T-cell (primary cell): ENCODE measurements at regions not wholly inside any gene's neighbourhood (a gene's known extent, or its start where the extent isn't known, plus 50 kb on each side); places are given as distances from the start of the nearest gene placed in this dataset.
"Not testable (repeated sequence)": the region's sequence is repeated elsewhere in the genome, so short reads cannot be mapped to it uniquely, and the experiment has no call there.

ENCODE experiments used
- ATAC-seq, 4 experiments: fragments of 200-7000 bp in 3 of 4; fragments of 150-1000 bp in 1 of 4; cut with Tn5 transposase; replicated peaks in 1 of 4; 1 replicate in 3 of 4; 2 replicates in 1 of 4; pipeline ENCODE4 v1.10.0; 2021; ENCODE audit warnings: moderate library complexity in 3 of 4, mild to moderate bottlenecking in 2 of 4, moderate number of reproducible peaks in 1 of 4
- CTCF ChIA-PET, 2 donors: fragments of 300-600 bp; sonication (Branson Sonifier 250); formaldehyde crosslinking; loops; one replicate each; lab custom pipeline; 2022; ENCODE audit warnings: antibody characterized with exemption in 2 of 2; lab: Charles Lee
- POLR2A ChIA-PET, 2 donors: fragments of 300-600 bp; sonication (Branson Sonifier 250); formaldehyde crosslinking; loops; one replicate each; lab custom pipeline; 2022; ENCODE audit warnings: antibody characterized with exemption in 2 of 2; lab: Charles Lee
- DNase-seq, 35 experiments: peaks; one replicate each; pipeline versions ENCODE4 v3.0.0 to v3.0.0-alpha.2; 2013 to 2023
- H3K27ac ChIP-seq: one replicate; pipeline ENCODE4 v1.5.1; 2013; ENCODE audit warnings: low read length
- H3K27me3 ChIP-seq, 2 experiments: replicated peaks in 1 of 2; 1 replicate in 1 of 2; 2 replicates in 1 of 2; pipeline versions ENCODE4 v1.6.1 to v1.7.0; 2013; ENCODE audit warnings: low read length in 1 of 2, mixed read lengths in 1 of 2; ENCODE audit not compliant: control insufficient read depth in 2 of 2, insufficient read depth in 2 of 2; ENCODE audit errors: extremely low read depth in 1 of 2
- H3K36me3 ChIP-seq, 2 donors: 1 replicate in 1 of 2; 2 replicates in 1 of 2; pipeline versions ENCODE4 v1.6.1 to v1.7.0; 2013; ENCODE audit warnings: low read length in 1 of 2; ENCODE audit not compliant: control insufficient read depth in 2 of 2, insufficient read depth in 1 of 2; ENCODE audit errors: extremely low read depth in 1 of 2
- H3K4me1 ChIP-seq, 2 experiments: 1 replicate in 1 of 2; 2 replicates in 1 of 2; pipeline versions ENCODE4 v1.6.1 to v1.7.0; 2013; ENCODE audit warnings: low read length in 2 of 2, mixed read lengths in 1 of 2; ENCODE audit not compliant: insufficient read depth in 2 of 2, control insufficient read depth in 1 of 2; ENCODE audit errors: extremely low read depth in 1 of 2
- H3K4me3 ChIP-seq, 2 donors: 1 replicate in 1 of 2; 2 replicates in 1 of 2; pipeline versions ENCODE4 v1.5.1 to v1.7.0; 2013; ENCODE audit warnings: mild to moderate bottlenecking in 2 of 2, low read length in 1 of 2, moderate library complexity in 1 of 2; ENCODE audit not compliant: control insufficient read depth in 1 of 2; ENCODE audit errors: extremely low read depth in 1 of 2
- H3K9me3 ChIP-seq: 2 replicates; pipeline ENCODE4 v1.7.0; 2013
- H3K27ac Mint-ChIP-seq, 2 donors: one replicate each; pipeline ENCODE4 v1.8.0; 2020 to 2021; ENCODE audit warnings: mild to moderate bottlenecking in 2 of 2, mixed read lengths in 2 of 2
- H3K27me3 Mint-ChIP-seq, 2 donors: one replicate each; pipeline ENCODE4 v1.8.0; 2021 to 2022; ENCODE audit warnings: mixed read lengths in 2 of 2
- H3K36me3 Mint-ChIP-seq: one replicate; pipeline ENCODE4 v1.8.0; 2021; ENCODE audit warnings: mixed read lengths
- H3K4me1 Mint-ChIP-seq, 3 donors: one replicate each; pipeline ENCODE4 v1.8.0; 2020 to 2022; ENCODE audit warnings: mixed read lengths in 3 of 3, mild to moderate bottlenecking in 1 of 3
- H3K4me3 Mint-ChIP-seq, 3 donors: one replicate each; pipeline ENCODE4 v1.8.0; 2020 to 2022; ENCODE audit warnings: mild to moderate bottlenecking in 3 of 3, mixed read lengths in 3 of 3, moderate library complexity in 3 of 3
- H3K9me3 Mint-ChIP-seq, 3 donors: one replicate each; pipeline ENCODE4 v1.8.0; 2020 to 2022; ENCODE audit warnings: mixed read lengths in 3 of 3
- WGBS: methylation state at CpG from one replicate; pipeline ENCODE4 v1.1.5; 2013; ENCODE audit warnings: missing lambda C conversion rate; ENCODE audit not compliant: insufficient coverage; 5-methylcytosine and 5-hydroxymethylcytosine counted together

DNA sequence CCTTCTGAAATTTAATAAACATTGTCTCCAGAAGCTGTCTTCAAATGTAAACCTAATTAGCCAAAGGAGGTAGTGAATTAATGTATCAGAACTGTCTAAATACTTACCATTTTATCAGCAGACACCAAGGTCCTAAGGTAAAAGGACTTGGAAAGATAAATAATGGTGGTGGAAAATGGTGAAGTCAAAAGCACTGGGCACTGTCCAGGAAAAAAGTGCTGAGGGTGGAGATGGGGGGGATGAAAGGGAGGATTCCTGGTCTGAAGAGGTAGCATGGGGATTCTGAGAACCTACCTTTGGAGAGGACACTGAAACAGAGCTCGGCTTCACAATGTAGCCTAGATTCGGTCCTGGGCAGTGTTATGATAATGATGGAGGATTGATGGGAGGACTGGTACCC is 149.0 kb upstream of the DPH6 start:
- Histone ChIP-seq H3K27ac (no peak overlapping the region), H3K4me3 (no peak overlapping the region), H3K9me3 (no peaks in the 10 kb centered on the region), H3K27me3 (no peaks in the 10 kb centered on the region), H3K4me1 (no peaks in the 10 kb centered on the region), H3K36me3 (no peaks in the 10 kb centered on the region)
- H3K4me1 Mint-ChIP-seq: no peaks in the 10 kb centered on the region
- no peak overlapping the region for H3K4me3 Mint-ChIP-seq
- ChIA-PET POLR2A (no interaction called here), CTCF (interaction anchor here in 1 of 2 donors (0.9 kb wide), 1 partner anchor 484 kb away, joined by 3 read pairs; no protein-coding TSS in a partner anchor)
- H3K9me3 Mint-ChIP-seq: no peaks in the 10 kb centered on the region
- ATAC-seq: no peak
- peaks cover 1 to 6% of the 10 kb centered on the region in 2 donors for H3K27me3 Mint-ChIP-seq
- no peak overlapping the region for H3K27ac Mint-ChIP-seq
- H3K36me3 Mint-ChIP-seq: no peaks in the 10 kb centered on the region
- DNase-seq: no peak
- 83% methylated on average over 2 of the region's 2 CpGs for WGBS

GRCh38 chr15:35696767-35697231 is 150.8 kb upstream of the DPH6 start:
- Histone ChIP-seq H3K4me3 (no peak overlapping the region), H3K9me3 (no peaks in the 10 kb centered on the region), H3K27ac (no peak overlapping the region), H3K27me3 (no peaks in the 10 kb centered on the region), H3K36me3 (no peaks in the 10 kb centered on the region), H3K4me1 (no peaks in the 10 kb centered on the region)
- CTCF ChIA-PET: interaction anchor here in 1 of 2 donors (1.1 kb wide), 1 partner anchor 180 kb away, joined by 4 read pairs; no protein-coding TSS in a partner anchor
- Mint-ChIP-seq H3K4me3 (no peak overlapping the region), H3K27ac (no peak overlapping the region), H3K36me3 (no peaks in the 10 kb centered on the region), H3K4me1 (no peaks in the 10 kb centered on the region), H3K27me3 (peaks cover 1 to 4% of the 10 kb centered on the region in 2 donors), H3K9me3 (no peaks in the 10 kb centered on the region)
- no peak for DNase-seq
- POLR2A ChIA-PET: no interaction called here
- WGBS: 83% methylated on average over 1 of the region's 5 CpGs
- no peak for ATAC-seq

GRCh38 chr15:35697549-35698299 is 151.8 kb upstream of the DPH6 start:
- no peaks in the 10 kb centered on the region for H3K4me1 ChIP-seq
- H3K36me3 Mint-ChIP-seq: no peaks in the 10 kb centered on the region
- no peak overlapping the region for H3K27ac ChIP-seq
- H3K27me3 ChIP-seq: no peaks in the 10 kb centered on the region
- ATAC-seq (no peak), DNase-seq (no peak)
- no peak overlapping the region for H3K4me3 ChIP-seq
- H3K27me3 Mint-ChIP-seq: peaks cover 1 to 4% of the 10 kb centered on the region in 2 donors
- WGBS: 38% methylated on average over 3 of the region's 8 CpGs
- H3K27ac Mint-ChIP-seq: no peak overlapping the region
- H3K9me3 Mint-ChIP-seq: no peaks in the 10 kb centered on the region
- no peaks in the 10 kb centered on the region for H3K4me1 Mint-ChIP-seq
- H3K36me3 ChIP-seq: no peaks in the 10 kb centered on the region
- CTCF ChIA-PET: interaction anchor here in 1 of 2 donors (1.1 kb wide), 1 partner anchor 181 kb away, joined by 4 read pairs; no protein-coding TSS in a partner anchor
- no peak overlapping the region for H3K4me3 Mint-ChIP-seq
- H3K9me3 ChIP-seq: no peaks in the 10 kb centered on the region
- POLR2A ChIA-PET: no interaction called here

DNA sequence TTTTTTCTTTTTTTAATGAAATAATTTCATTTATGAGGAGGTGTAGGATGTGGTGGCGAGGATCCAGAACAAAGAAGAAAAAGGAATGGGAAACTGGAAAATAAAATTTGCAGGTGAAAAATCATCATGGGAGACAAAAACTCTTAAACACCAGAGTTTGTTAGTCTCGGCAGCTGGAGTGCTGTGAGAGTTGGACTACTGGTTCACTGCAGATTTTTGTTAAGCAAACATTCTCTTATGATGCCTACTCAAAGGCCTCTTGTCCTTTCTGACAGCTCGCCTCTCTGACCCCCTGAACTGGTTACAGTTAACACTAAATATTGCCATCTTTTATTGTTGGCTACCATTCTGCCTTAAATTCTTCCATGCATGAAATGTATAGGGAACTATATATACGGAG is 152.4 kb upstream of the DPH6 start:
- POLR2A ChIA-PET: no interaction called here
- no peaks in the 10 kb centered on the region for H3K36me3 ChIP-seq
- H3K4me3 Mint-ChIP-seq: no peak overlapping the region

GRCh38 chr15:35698966-35699575 is 153.1 kb upstream of the DPH6 start:
- H3K36me3 Mint-ChIP-seq: no peaks in the 10 kb centered on the region
- Histone ChIP-seq H3K27me3 (no peaks in the 10 kb centered on the region), H3K27ac (no peak overlapping the region), H3K36me3 (no peaks in the 10 kb centered on the region), H3K9me3 (no peaks in the 10 kb centered on the region), H3K4me3 (no peak overlapping the region), H3K4me1 (no peaks in the 10 kb centered on the region)
- H3K9me3 Mint-ChIP-seq: no peaks in the 10 kb centered on the region
- no peak for DNase-seq
- ChIA-PET CTCF (no interaction called here), POLR2A (no interaction called here)
- H3K27ac Mint-ChIP-seq: no peak overlapping the region
- no peak overlapping the region for H3K4me3 Mint-ChIP-seq
- no CpG with 5 or more reads among the region's 2 CpGs for WGBS
- no peak for ATAC-seq
- H3K27me3 Mint-ChIP-seq: peaks cover 1 to 4% of the 10 kb centered on the region in 2 donors
- H3K4me1 Mint-ChIP-seq: no peaks in the 10 kb centered on the region

More for the DNA sequence above, 152.4 kb upstream of the DPH6 start:
- H3K36me3 Mint-ChIP-seq: no peaks in the 10 kb centered on the region
- H3K4me1 Mint-ChIP-seq: no peaks in the 10 kb centered on the region
- peaks cover 1 to 4% of the 10 kb centered on the region in 2 donors for H3K27me3 Mint-ChIP-seq
- no peak overlapping the region for H3K27ac ChIP-seq
- no peak overlapping the region for H3K4me3 ChIP-seq
- CTCF ChIA-PET: no interaction called here
- no peaks in the 10 kb centered on the region for H3K9me3 Mint-ChIP-seq
- H3K4me1 ChIP-seq: no peaks in the 10 kb centered on the region
- no peaks in the 10 kb centered on the region for H3K9me3 ChIP-seq
- no peak for DNase-seq
- WGBS: no CpG with 5 or more reads among the region's 4 CpGs
- H3K27me3 ChIP-seq: no peaks in the 10 kb centered on the region
- H3K27ac Mint-ChIP-seq: no peak overlapping the region
- ATAC-seq: no peak

GRCh38 chr15:35700091-35700593 is 154.2 kb upstream of the DPH6 start:
- H3K4me1 Mint-ChIP-seq, CTCF ChIA-PET, H3K27me3 Mint-ChIP-seq, H3K27ac ChIP-seq, H3K9me3 ChIP-seq, H3K4me1 ChIP-seq, H3K27ac Mint-ChIP-seq, H3K4me3 ChIP-seq, H3K4me3 Mint-ChIP-seq, H3K36me3 ChIP-seq, H3K27me3 ChIP-seq, ATAC-seq, POLR2A ChIA-PET, H3K36me3 Mint-ChIP-seq, H3K9me3 Mint-ChIP-seq, DNase-seq: not testable (repeated sequence)
- whole genome bisulfite sequencing: 81% methylated on average over 4 of the region's 5 CpGs
